GM18505 (cell line): ENCODE measurements at regions not wholly inside any gene's neighbourhood (a gene's known extent, or its start where the extent isn't known, plus 50 kb on each side); places are given as distances from the start of the nearest gene placed in this dataset.

Experiments
- ATAC-seq: cut with Tn5 transposase; IDR thresholded peaks from one replicate; pipeline ENCODE4 v1.9.1; 2021; ENCODE audit not compliant: unreplicated experiment
- POLR2A ChIP-seq: IDR thresholded peaks from 4 replicates; pipeline ENCODE4 v1.6.1; 2011; ENCODE audit warnings: borderline replicate concordance; ENCODE audit not compliant: insufficient read depth, insufficient read length; ENCODE audit errors: extremely low read depth

- ATAC-seq = no peak
- no peak for TF ChIP-seq POLR2A
Measured at GRCh38 chr13:50149214-50149613, 134.0 kb downstream of the KCNRG start.

GRCh38 chr13:50149932-50150331 lies 134.7 kb downstream of the KCNRG start:
- no peak for TF ChIP-seq POLR2A

GRCh38 chr13:50152224-50152623 lies 137.0 kb downstream of the KCNRG start:
- no peak for ATAC-seq
- TF ChIP-seq POLR2A = no peak

More at GRCh38 chr13:50149932-50150331, 134.7 kb downstream of the KCNRG start:
- ATAC-seq = no peak

- peak; percentile 53 for ATAC-seq
- TF ChIP-seq POLR2A = no peak
Measured at GRCh38 chr13:50152655-50153309, 137.5 kb downstream of the KCNRG start.

- TF ChIP-seq POLR2A = no peak
- ATAC-seq = no peak
Measured at GRCh38 chr13:50153401-50153800, 138.2 kb downstream of the KCNRG start.

GRCh38 chr13:50153876-50154275 lies 138.6 kb downstream of the KCNRG start:
- ATAC-seq = no peak
- TF ChIP-seq POLR2A = no peak

GRCh38 chr13:50154697-50155096 lies 139.5 kb downstream of the KCNRG start:
- ATAC-seq = no peak

GRCh38 chr13:50156140-50156539 lies 140.9 kb downstream of the KCNRG start:
- no peak for ATAC-seq
- no peak for TF ChIP-seq POLR2A

More at GRCh38 chr13:50154697-50155096, 139.5 kb downstream of the KCNRG start:
- TF ChIP-seq POLR2A = no peak

- ATAC-seq = no peak
- no peak for TF ChIP-seq POLR2A
Measured at GRCh38 chr13:50156561-50157127, 141.4 kb downstream of the KCNRG start.

- TF ChIP-seq POLR2A = no peak
- ATAC-seq = no peak
Measured at GRCh38 chr13:50158385-50159165, 143.3 kb downstream of the KCNRG start.

- no peak for ATAC-seq
- no peak for TF ChIP-seq POLR2A
Measured at GRCh38 chr13:50159607-50160006, 144.4 kb downstream of the KCNRG start.

- ATAC-seq = no peak
- TF ChIP-seq POLR2A = no peak
Measured at GRCh38 chr13:50161052-50161451, 145.8 kb downstream of the KCNRG start.

- no peak for ATAC-seq
- TF ChIP-seq POLR2A = no peak
Measured at GRCh38 chr13:50162001-50162400, 146.8 kb downstream of the KCNRG start.

GRCh38 chr13:50162567-50162966 lies 147.3 kb downstream of the KCNRG start:
- ATAC-seq = no peak
- TF ChIP-seq POLR2A = no peak

- ATAC-seq = no peak
- no peak for TF ChIP-seq POLR2A
Measured at GRCh38 chr13:50167224-50167947, 152.1 kb downstream of the KCNRG start.
